ENCODE measurements at regions not wholly inside any gene's neighbourhood (a gene's known extent, or its start where the extent isn't known, plus 50 kb on each side); places are given as distances from the start of the nearest gene placed in this dataset.

DNA sequence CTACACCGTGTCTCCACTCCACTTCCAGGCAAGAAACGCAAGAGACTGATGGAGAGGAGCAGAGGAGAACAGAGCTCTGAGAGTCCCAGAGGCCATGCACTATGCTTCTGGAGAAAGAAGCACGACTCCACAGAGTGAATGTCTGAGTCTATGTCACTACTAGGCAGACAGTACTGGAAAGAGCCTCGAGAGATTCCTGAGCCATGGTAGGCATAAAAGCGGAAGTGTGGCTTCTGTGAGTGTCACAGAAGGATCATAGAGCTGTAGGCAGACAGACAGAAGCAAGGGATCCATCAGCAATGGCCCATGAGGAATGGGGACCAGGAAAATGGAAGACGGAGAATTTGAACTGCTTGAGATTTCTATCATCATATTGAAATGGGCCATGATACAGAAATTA lies 542.6 kb downstream of the ZEB2 start:
- Histone ChIP-seq H3K36me3 (no peaks in the 10 kb centered on the region), H3K4me1 (no peaks in the 10 kb centered on the region), H3K9me3 (no peaks in the 10 kb centered on the region), H3K4me3 (no peak overlapping the region), H3K27ac (no peak overlapping the region), H3K27me3 (replicated peaks in 1 of 7) (no peaks in the 10 kb centered on the region)
- TF ChIP-seq, protein P1, sequence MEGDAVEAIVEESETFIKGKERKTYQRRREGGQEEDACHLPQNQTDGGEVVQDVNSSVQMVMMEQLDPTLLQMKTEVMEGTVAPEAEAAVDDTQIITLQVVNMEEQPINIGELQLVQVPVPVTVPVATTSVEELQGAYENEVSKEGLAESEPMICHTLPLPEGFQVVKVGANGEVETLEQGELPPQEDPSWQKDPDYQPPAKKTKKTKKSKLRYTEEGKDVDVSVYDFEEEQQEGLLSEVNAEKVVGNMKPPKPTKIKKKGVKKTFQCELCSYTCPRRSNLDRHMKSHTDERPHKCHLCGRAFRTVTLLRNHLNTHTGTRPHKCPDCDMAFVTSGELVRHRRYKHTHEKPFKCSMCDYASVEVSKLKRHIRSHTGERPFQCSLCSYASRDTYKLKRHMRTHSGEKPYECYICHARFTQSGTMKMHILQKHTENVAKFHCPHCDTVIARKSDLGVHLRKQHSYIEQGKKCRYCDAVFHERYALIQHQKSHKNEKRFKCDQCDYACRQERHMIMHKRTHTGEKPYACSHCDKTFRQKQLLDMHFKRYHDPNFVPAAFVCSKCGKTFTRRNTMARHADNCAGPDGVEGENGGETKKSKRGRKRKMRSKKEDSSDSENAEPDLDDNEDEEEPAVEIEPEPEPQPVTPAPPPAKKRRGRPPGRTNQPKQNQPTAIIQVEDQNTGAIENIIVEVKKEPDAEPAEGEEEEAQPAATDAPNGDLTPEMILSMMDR (IDR thresholded peaks at IDR 0.05 in 8 of 11, conservative IDR thresholded peaks at IDR 0.05 in 3 of 11): no peak
- TF ChIP-seq POLR2AphosphoS5 (IDR thresholded peaks at IDR 0.05) (no peak), POLR2A (IDR thresholded peaks at IDR 0.05) (no peak)
- intact Hi-C loops (cut with DNase I; ENCODE audit: low total_unique reads): no loop called here
- 94 to 97% (median 95%) methylated on average over 6 of the region's 6 CpGs for WGBS, 5 donors
- DNase-seq: no peak

DNA sequence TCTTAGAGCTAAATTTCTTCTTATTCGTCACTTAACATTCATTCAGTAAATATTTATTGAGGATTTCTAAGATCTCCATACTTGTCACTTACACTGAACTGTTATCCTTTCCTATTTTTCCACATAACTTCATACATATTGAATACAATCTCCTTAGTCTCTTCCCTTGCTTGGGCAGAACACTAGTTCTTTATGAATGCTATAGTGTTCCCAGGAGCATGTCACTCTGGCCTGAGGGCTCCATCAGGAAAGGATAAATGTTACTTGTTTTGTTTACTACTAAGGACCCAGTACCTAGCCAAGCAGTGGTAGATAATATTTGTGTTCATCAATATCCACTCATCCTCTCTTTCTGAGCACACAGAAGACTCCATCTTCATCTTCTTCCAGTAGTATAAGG lies 544.7 kb downstream of the ZEB2 start:
- H3K36me3 ChIP-seq: no peaks in the 10 kb centered on the region
- no peak overlapping the region for H3K27ac ChIP-seq
- H3K4me1 ChIP-seq: no peaks in the 10 kb centered on the region
- 93 to 100% (median 97%) methylated on average over 1 of the region's 1 CpG for WGBS, 5 donors
- no peaks in the 10 kb centered on the region for H3K27me3 ChIP-seq (replicated peaks in 1 of 7)
- H3K9me3 ChIP-seq: no peaks in the 10 kb centered on the region
- DNase-seq: no peak
- intact Hi-C loops (cut with DNase I; ENCODE audit: low total_unique reads): no loop called here
- no peak overlapping the region for H3K4me3 ChIP-seq
- TF ChIP-seq POLR2A (IDR thresholded peaks at IDR 0.05): no peak
- TF ChIP-seq POLR2AphosphoS5 (IDR thresholded peaks at IDR 0.05): no peak
- TF ChIP-seq, protein P1 (IDR thresholded peaks at IDR 0.05 in 8 of 11, conservative IDR thresholded peaks at IDR 0.05 in 3 of 11): no peak

DNA sequence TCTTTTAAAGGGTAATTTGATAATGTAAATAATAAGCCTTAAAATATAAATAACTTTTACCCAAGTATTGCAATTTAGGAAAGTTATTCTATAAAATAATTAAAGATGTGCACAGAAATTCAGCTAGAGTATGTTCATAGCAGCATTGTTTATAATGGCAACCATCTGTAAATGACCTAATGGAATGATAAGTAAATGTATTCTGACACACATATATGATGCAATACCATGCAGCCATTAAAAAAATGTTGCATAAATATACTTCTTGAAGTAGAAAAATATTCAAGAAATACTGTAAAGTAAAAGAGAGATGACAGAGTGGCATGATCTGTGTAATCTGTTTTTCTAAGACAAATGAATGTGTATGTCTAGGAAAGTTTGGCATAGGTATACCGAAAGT lies 545.7 kb downstream of the ZEB2 start:
- Histone ChIP-seq H3K27me3 (replicated peaks in 1 of 7) (no peaks in the 10 kb centered on the region), H3K4me1 (no peaks in the 10 kb centered on the region), H3K27ac (no peak overlapping the region), H3K36me3 (no peaks in the 10 kb centered on the region), H3K4me3 (no peak overlapping the region), H3K9me3 (no peaks in the 10 kb centered on the region)
- 94 to 100% (median 96%) methylated on average over 1 of the region's 1 CpG for WGBS, 5 donors
- no peak for DNase-seq
- TF ChIP-seq, protein P1 (IDR thresholded peaks at IDR 0.05 in 8 of 11, conservative IDR thresholded peaks at IDR 0.05 in 3 of 11): no peak
- intact Hi-C loops (cut with DNase I; ENCODE audit: low total_unique reads): no loop called here

DNA sequence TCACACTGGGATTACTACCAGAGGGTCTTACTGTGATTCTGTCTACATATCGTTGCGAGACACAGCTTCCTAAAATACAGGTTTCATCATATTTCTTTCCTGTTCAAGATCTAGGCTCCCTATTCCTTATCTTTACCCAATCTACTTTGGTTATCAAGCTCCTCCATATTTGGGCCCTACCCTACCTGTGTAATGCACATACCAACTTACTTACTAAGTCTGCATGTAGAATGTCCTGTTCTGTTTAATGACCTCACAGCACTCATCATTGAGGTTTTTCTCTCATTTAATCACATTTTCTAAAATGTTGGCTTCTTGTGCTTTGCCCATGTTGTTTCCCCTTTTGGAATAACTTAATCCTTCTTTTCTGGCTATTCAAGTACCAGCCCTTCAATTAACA lies 551.1 kb downstream of the ZEB2 start:
- H3K9me3 ChIP-seq: no peaks in the 10 kb centered on the region
- intact Hi-C loops (cut with DNase I; ENCODE audit: low total_unique reads): no loop called here
- TF ChIP-seq, protein P1 (IDR thresholded peaks at IDR 0.05 in 8 of 11, conservative IDR thresholded peaks at IDR 0.05 in 3 of 11): no peak
- TF ChIP-seq POLR2AphosphoS5 (IDR thresholded peaks at IDR 0.05) (no peak), POLR2A (IDR thresholded peaks at IDR 0.05) (no peak)
- no peak for DNase-seq
- H3K36me3 ChIP-seq: peaks cover 0 to 20% (median 0%) of the 10 kb centered on the region in 6 donors
- H3K4me1 ChIP-seq: no peaks in the 10 kb centered on the region
- no peak overlapping the region for H3K27ac ChIP-seq
- H3K4me3 ChIP-seq: no peak overlapping the region
- no peaks in the 10 kb centered on the region for H3K27me3 ChIP-seq (replicated peaks in 1 of 7)
- WGBS, 5 donors: 64 to 84% (median 77%) methylated on average over 2 of the region's 2 CpGs

All from spleen (tissue), 11 donors.